WTC11 (cell line): ENCODE measurements at regions not wholly inside any gene's neighbourhood (a gene's known extent, or its start where the extent isn't known, plus 50 kb on each side); places are given as distances from the start of the nearest gene placed in this dataset.
A peak's percentile ranks its signal among the peaks of the same experiment; 100 is the strongest.

ENCODE experiments used
- ATAC-seq: fragments of 200-7000 bp; cut with Tn5 transposase; 2 replicates; pipeline ENCODE4 v1.10.0; 2021; ENCODE audit warnings: mild to moderate bottlenecking, moderate library complexity
- CTCF ChIA-PET: fragments of 300-600 bp; sonication (Branson Sonifier 250); formaldehyde crosslinking; loops from one replicate; lab custom pipeline; 2021; ENCODE audit warnings: antibody characterized with exemption; lab: Charles Lee
- POLR2A ChIA-PET: fragments of 350-600 bp; sonication (Branson Sonifier 250); formaldehyde crosslinking; loops from one replicate; lab custom pipeline; 2021; ENCODE audit warnings: antibody characterized with exemption; lab: Charles Lee
- DNase-seq: peaks from one replicate; pipeline ENCODE4 v3.0.0; 2021; ENCODE audit warnings: low spot score
- H3K27ac Mint-ChIP-seq: 2 replicates; pipeline ENCODE4 v1.8.0; 2021; ENCODE audit warnings: mixed read lengths
- H3K27me3 Mint-ChIP-seq: 2 replicates; pipeline ENCODE4 v1.8.0; 2021; ENCODE audit warnings: low read depth, mild to moderate bottlenecking, moderate library complexity, mixed read lengths
- H3K36me3 Mint-ChIP-seq: 2 replicates; pipeline ENCODE4 v1.8.0; 2021; ENCODE audit warnings: mixed read lengths
- H3K4me1 Mint-ChIP-seq: 2 replicates; pipeline ENCODE4 v1.8.0; 2022; ENCODE audit warnings: mixed read lengths
- H3K4me3 Mint-ChIP-seq: 2 replicates; pipeline ENCODE4 v1.8.0; 2021; ENCODE audit warnings: mild to moderate bottlenecking, moderate library complexity, mixed read lengths
- H3K9me3 Mint-ChIP-seq: 2 replicates; pipeline ENCODE4 v1.8.0; 2021; ENCODE audit warnings: mixed read lengths
- ARID4B ChIP-seq: sonication (generic); formaldehyde crosslinking; IDR thresholded peaks from 2 replicates; pipeline ENCODE4 v1.8.0; 2023; ENCODE audit warnings: missing genetic modification reagents, mild to moderate bottlenecking, borderline replicate concordance
- CBFB ChIP-seq: sonication (generic); formaldehyde crosslinking; IDR thresholded peaks from 2 replicates; pipeline ENCODE4 v1.8.1; 2022; ENCODE audit warnings: mild to moderate bottlenecking, low read depth, missing genetic modification reagents
- CREM ChIP-seq: sonication (generic); formaldehyde crosslinking; IDR thresholded peaks from 2 replicates; pipeline ENCODE4 v1.8.1; 2022; ENCODE audit warnings: mild to moderate bottlenecking, missing genetic modification reagents, moderate library complexity
- CTCF ChIP-seq: fragments of 200-600 bp; IDR thresholded peaks from 2 replicates; pipeline ENCODE4 v1.8.0; 2022; ENCODE audit warnings: antibody characterized with exemption
- E2F1 ChIP-seq: sonication (generic); formaldehyde crosslinking; IDR thresholded peaks from 2 replicates; pipeline ENCODE4 v1.8.0; 2022; ENCODE audit warnings: mild to moderate bottlenecking, missing genetic modification reagents
- FOXJ3 ChIP-seq: sonication (generic); formaldehyde crosslinking; IDR thresholded peaks from 2 replicates; pipeline ENCODE4 v1.9.0; 2021; ENCODE audit warnings: missing genetic modification reagents, mild to moderate bottlenecking, borderline replicate concordance
- FOXP4 ChIP-seq: sonication (generic); formaldehyde crosslinking; IDR thresholded peaks from 2 replicates; pipeline ENCODE4 v1.8.0; 2022; ENCODE audit warnings: mild to moderate bottlenecking, missing genetic modification reagents
- GABPB1 ChIP-seq: sonication (generic); formaldehyde crosslinking; IDR thresholded peaks from 2 replicates; pipeline ENCODE4 v1.8.1; 2023; ENCODE audit warnings: mild to moderate bottlenecking, missing genetic modification reagents
- JAZF1 ChIP-seq: fragments of 250-450 bp; sonication (Bioruptor Pico); IDR thresholded peaks from 2 replicates; pipeline ENCODE4 v1.9.0; 2021; ENCODE audit warnings: moderate library complexity, mild to moderate bottlenecking, inconsistent platforms
- KAT7 ChIP-seq: sonication (generic); formaldehyde crosslinking; IDR thresholded peaks from 2 replicates; pipeline ENCODE4 v1.8.1; 2023; ENCODE audit warnings: missing genetic modification reagents, mild to moderate bottlenecking, borderline replicate concordance
- MYBL2 ChIP-seq: sonication (generic); formaldehyde crosslinking; IDR thresholded peaks from 2 replicates; pipeline ENCODE4 v1.8.1; 2023; ENCODE audit warnings: mild to moderate bottlenecking, moderate library complexity, missing genetic modification reagents
- NFYB ChIP-seq: sonication (generic); formaldehyde crosslinking; conservative IDR thresholded peaks from 2 replicates; pipeline ENCODE4 v1.8.0; 2022; ENCODE audit warnings: low read depth, missing genetic modification reagents
- NR1H2 ChIP-seq: sonication (generic); formaldehyde crosslinking; IDR thresholded peaks from 2 replicates; pipeline ENCODE4 v1.9.0; 2021; ENCODE audit warnings: mild to moderate bottlenecking, moderate library complexity, missing genetic modification reagents
- NR2C2 ChIP-seq: sonication (generic); formaldehyde crosslinking; IDR thresholded peaks from 2 replicates; pipeline ENCODE4 v1.8.0; 2022; ENCODE audit warnings: mild to moderate bottlenecking, missing genetic modification reagents
- NR3C1 ChIP-seq: sonication (generic); formaldehyde crosslinking; conservative IDR thresholded peaks from 2 replicates; pipeline ENCODE4 v1.8.1; 2023; ENCODE audit warnings: low read depth, mild to moderate bottlenecking, missing genetic modification reagents
- PRRX2 ChIP-seq: fragments of 250-450 bp; sonication (Bioruptor Pico); IDR thresholded peaks from 2 replicates; pipeline ENCODE4 v1.8.0; 2021; ENCODE audit warnings: mild to moderate bottlenecking
- ZNF281 ChIP-seq: sonication (generic); formaldehyde crosslinking; IDR thresholded peaks from 2 replicates; pipeline ENCODE4 v1.8.0; 2023; ENCODE audit warnings: mild to moderate bottlenecking, missing genetic modification reagents
- ZNF396 ChIP-seq: fragments of 250-450 bp; sonication (Bioruptor Pico); IDR thresholded peaks from 2 replicates; pipeline ENCODE4 v1.8.0; 2021; ENCODE audit warnings: mild to moderate bottlenecking, moderate library complexity, borderline replicate concordance

GRCh38 chrX:131671735-131672134 lies 127.9 kb downstream of the OR13H1 start:
- Mint-ChIP-seq H3K4me3 (no peak overlapping the region), H3K4me1 (no peaks in the 10 kb centered on the region), H3K27ac (no peak overlapping the region), H3K36me3 (no peaks in the 10 kb centered on the region), H3K27me3 (no peaks in the 10 kb centered on the region), H3K9me3 (no peaks in the 10 kb centered on the region)
- ATAC-seq (no peak), DNase-seq (no peak)
- POLR2A ChIA-PET, result no interaction called here
- CTCF ChIA-PET, result no interaction called here
- TF ChIP-seq FOXJ3 (CRISPR knock-in tag), result no peak
- no peak for TF ChIP-seq FOXP4 (CRISPR knock-in tag)
- TF ChIP-seq KAT7 (CRISPR knock-in tag), result no peak
- TF ChIP-seq NFYB, result no peak
- TF ChIP-seq ZNF396 (CRISPR knock-in tag), result no peak
- no peak for TF ChIP-seq CREM (CRISPR knock-in tag)
- no peak for TF ChIP-seq CBFB (CRISPR knock-in tag)
- TF ChIP-seq GABPB1, result no peak
- TF ChIP-seq E2F1 (CRISPR knock-in tag), result no peak
- no peak for TF ChIP-seq MYBL2
- TF ChIP-seq PRRX2 (CRISPR knock-in tag), result no peak
- no peak for TF ChIP-seq ARID4B (CRISPR knock-in tag)
- TF ChIP-seq, all 79 proteins: peak for 0

GRCh38 chrX:131675596-131676194 lies 131.8 kb downstream of the OR13H1 start:
- no peak overlapping the region for H3K4me3 Mint-ChIP-seq
- H3K4me1 Mint-ChIP-seq, result no peaks in the 10 kb centered on the region
- ChIA-PET CTCF (interaction anchor here (0.6 to 1.7 kb wide), 8 partner anchors 11 to 701 kb away, joined by 3 to 16 read pairs (median 4); no protein-coding TSS in a partner anchor), POLR2A (no interaction called here)
- no peaks in the 10 kb centered on the region for H3K9me3 Mint-ChIP-seq
- H3K27me3 Mint-ChIP-seq, result no peaks in the 10 kb centered on the region
- no peaks in the 10 kb centered on the region for H3K36me3 Mint-ChIP-seq
- H3K27ac Mint-ChIP-seq, result no peak overlapping the region
- no peak for TF ChIP-seq JAZF1 (CRISPR knock-in tag)
- TF ChIP-seq CTCF, result peak; percentile 29; the same call in 1 of the 2 replicates
- TF ChIP-seq ZNF281 (CRISPR knock-in tag), result no peak
- TF ChIP-seq NR1H2 (CRISPR knock-in tag), result no peak
- TF ChIP-seq NR2C2 (CRISPR knock-in tag), result no peak
- no peak for TF ChIP-seq NR3C1 (CRISPR knock-in tag)
- DNase-seq (no peak), ATAC-seq (peak; percentile 75)
